Epithelial cell of esophagus (primary cell): ENCODE measurements at regions not wholly inside any gene's neighbourhood (a gene's known extent, or its start where the extent isn't known, plus 50 kb on each side); places are given as distances from the start of the nearest gene placed in this dataset.
"Not testable (repeated sequence)": the region's sequence is repeated elsewhere in the genome, so short reads cannot be mapped to it uniquely, and the experiment has no call there.

Experiments used
- DNase-seq: peaks from one replicate; pipeline ENCODE4 v3.0.0; 2010; ENCODE audit warnings: low read depth
- H3K4me3 ChIP-seq: 2 replicates; pipeline ENCODE4 v1.5.1; 2011; ENCODE audit warnings: mild to moderate bottlenecking, low read length, control low read depth
- TF ChIP-seq, protein P1 (sequence below): IDR thresholded peaks from 2 replicates; pipeline ENCODE4 v1.5.1; 2011; ENCODE audit warnings: low read depth, mild to moderate bottlenecking, low read length, control low read depth, inconsistent platforms; ENCODE audit not compliant: insufficient read depth; ENCODE audit errors: missing control alignments

DNA sequence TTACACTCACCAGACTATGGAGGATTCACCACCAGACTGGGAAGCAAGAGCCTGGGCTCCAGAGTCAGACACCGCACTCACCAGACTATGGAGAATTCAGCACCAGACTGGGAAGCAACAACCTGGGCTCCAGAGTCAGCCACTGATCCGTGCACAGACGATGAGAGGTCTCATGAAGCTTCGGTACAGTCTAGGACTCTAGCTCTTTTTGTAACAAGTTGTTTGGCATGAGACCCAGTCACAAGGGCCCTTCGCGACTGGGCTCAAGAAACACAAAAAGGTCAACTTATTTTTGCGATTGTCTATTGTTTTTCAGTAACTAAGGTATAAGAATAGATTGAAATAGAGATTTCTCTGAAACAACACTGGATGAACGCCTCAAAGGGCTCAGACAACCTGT lies 192.7 kb upstream of the ADAMTSL1 start:
- no peak overlapping the region for H3K4me3 ChIP-seq
- TF ChIP-seq, protein P1, sequence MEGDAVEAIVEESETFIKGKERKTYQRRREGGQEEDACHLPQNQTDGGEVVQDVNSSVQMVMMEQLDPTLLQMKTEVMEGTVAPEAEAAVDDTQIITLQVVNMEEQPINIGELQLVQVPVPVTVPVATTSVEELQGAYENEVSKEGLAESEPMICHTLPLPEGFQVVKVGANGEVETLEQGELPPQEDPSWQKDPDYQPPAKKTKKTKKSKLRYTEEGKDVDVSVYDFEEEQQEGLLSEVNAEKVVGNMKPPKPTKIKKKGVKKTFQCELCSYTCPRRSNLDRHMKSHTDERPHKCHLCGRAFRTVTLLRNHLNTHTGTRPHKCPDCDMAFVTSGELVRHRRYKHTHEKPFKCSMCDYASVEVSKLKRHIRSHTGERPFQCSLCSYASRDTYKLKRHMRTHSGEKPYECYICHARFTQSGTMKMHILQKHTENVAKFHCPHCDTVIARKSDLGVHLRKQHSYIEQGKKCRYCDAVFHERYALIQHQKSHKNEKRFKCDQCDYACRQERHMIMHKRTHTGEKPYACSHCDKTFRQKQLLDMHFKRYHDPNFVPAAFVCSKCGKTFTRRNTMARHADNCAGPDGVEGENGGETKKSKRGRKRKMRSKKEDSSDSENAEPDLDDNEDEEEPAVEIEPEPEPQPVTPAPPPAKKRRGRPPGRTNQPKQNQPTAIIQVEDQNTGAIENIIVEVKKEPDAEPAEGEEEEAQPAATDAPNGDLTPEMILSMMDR, result no peak
- DNase-seq, result no peak

DNA sequence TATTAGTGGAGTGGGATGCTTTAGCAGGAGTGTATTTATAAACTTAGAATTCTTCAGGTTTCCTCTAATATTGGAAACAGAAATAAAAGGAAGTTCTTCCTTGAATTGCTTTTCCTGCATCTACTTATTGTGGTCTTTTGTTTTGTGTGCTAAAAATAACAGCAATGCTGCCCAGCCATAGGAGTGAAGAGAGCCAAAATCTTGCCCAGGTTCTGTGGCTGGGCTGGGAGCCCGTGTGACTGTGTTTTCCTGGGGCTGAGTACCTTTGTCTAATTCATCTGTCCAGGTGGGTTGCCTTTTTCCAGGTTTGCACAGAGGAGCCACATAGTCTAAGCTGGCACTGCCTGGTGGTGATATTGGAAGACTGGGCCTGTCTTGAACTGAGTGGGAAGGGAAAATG lies 179.7 kb upstream of the ADAMTSL1 start:
- TF ChIP-seq, protein P1, result no peak
- DNase-seq, result no peak
- no peak overlapping the region for H3K4me3 ChIP-seq

DNA sequence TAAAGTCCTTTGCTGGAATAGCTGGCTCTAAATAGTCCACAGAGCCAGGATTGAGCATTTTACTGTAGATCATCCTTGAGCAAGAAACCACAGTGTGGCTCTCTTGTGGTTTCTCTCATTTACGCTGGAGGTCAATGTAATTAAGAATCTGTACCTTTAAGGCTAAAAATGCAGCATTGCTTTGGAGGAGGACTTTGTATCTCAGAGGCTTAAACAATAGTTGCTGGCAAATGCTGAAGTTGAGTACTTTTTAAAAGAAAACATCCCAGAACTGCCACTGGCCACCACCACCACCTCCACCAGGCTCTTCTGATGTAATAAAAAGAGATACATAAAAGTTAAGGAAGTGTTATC lies 177.3 kb upstream of the ADAMTSL1 start:
- TF ChIP-seq, protein P1, result no peak
- no peak for DNase-seq
- no peak overlapping the region for H3K4me3 ChIP-seq

DNA sequence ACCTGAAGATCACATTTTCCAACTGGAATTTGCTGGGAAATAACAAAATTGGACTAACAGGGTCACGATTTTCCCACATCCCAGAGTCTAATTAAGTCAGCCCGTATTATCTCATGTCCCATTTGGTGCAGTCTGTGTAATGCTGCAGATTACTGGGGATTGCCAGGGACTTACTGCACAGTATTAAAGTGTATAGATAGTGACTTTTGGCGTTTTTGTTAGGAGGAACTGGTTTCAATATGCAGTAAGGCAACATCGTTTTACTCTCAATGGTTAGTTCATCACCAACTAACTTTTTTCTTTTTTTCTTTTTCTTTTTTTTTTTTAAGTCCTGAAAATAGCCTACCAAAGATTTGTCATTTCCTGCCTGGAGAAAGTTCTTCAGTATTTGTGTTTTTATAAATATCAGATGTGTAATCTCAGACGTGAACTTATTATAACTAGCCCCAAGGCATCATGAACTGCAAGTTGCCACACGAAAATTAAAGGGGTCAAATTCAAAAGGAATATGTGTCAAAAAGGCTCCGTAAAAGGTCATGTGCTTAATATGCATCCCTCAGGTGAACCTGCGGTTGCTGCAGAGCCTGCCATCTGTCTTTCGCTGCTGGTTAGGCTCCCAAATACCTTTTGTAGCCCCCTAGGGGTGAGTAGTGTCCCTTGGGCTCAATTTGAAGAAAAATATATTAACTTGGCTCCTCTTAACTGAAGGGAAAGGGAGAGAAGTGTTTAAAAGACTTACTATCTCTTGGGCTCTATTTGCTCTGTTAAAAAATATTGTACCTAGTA lies 176.7 kb upstream of the ADAMTSL1 start:
- peak; percentile 55 for DNase-seq
- no peak overlapping the region for H3K4me3 ChIP-seq
- TF ChIP-seq, protein P1, result no peak

DNA sequence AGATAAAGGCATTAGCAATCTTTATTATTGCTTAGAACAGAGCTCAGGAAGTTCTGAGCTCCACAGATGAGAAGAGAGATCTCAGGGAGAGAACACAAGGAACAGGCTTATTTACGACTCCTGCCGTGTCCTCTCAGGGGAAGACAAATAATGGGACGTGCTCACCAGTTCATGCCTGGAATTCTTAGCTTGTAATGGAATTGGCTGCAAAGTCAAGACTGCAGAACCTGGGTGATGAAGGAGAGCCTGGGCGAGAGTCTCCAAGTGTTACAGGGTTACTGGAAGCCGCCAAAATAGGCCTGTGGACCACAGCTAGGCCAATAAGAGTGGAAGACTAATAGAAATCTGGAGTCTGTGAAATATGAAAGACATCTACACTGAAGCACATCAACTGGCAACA lies 174.5 kb upstream of the ADAMTSL1 start:
- no peak overlapping the region for H3K4me3 ChIP-seq
- TF ChIP-seq, protein P1, result no peak
- DNase-seq, result no peak

DNA sequence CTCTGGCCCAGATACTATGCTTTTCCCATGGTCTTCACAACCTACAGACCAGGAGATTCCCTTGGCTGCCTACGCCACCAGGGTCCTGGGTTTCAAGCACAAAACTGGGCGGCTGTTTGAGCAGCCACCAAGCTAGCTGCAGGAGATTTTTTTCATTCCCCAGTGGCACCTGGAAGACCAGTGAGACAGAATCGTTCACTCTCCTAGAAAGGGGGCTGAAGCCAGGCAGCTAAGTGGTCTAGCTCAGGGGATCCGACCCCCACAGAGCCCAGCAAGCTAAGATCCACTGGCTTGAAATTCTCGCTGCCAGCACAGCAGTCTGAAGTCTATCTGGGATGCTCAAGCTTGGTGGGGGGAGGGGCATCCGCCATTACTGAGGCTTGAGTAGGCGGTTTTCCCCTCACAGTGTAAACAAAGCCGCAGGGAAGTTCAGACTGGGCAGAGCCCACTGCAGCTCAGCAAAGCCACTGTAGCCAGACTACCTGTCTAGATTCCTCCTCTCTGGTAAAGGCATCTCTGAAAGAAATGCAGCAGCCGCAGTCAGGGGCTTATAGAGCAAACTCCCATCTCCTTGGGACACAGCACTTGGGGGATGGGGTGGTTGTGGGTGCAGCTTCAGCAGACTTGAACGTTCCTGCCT lies 168.7 kb upstream of the ADAMTSL1 start:
- H3K4me3 ChIP-seq, DNase-seq: not testable (repeated sequence)

DNA sequence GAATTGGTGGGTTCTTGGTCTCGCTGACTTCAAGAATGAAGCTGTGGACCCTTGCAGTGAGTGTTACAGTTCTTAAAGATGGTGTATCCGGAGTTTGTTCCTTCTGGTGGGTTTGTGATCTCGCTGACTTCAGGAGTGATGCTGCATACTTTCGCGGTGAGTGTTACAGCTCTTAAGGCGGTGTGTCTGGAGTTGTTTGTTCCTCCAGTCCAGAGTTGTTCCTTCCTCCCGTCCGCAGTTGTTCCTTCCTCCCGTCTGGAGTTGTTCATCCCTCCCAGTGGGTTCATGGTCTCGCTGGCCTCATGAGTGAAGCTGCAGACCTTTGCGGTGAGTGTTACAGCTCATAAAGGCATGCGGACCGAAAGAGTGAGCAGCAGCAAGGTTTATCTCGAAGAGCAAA lies 159.6 kb upstream of the ADAMTSL1 start:
- DNase-seq, result no peak
- TF ChIP-seq, protein P1, result no peak
- no peak overlapping the region for H3K4me3 ChIP-seq
